NCI-H1694 (cell line): ENCODE measurements at regions not wholly inside any gene's neighbourhood (a gene's known extent, or its start where the extent isn't known, plus 50 kb on each side); places are given as distances from the start of the nearest gene placed in this dataset.
A peak's percentile ranks its signal among the peaks of the same experiment; 100 is the strongest.
"Not testable (repeated sequence)": the region's sequence is repeated elsewhere in the genome, so short reads cannot be mapped to it uniquely, and the experiment has no call there.

Experiments used
- DNase-seq: peaks from one replicate; lab custom pipeline; 2025; lab: John Stamatoyannopoulos, UW

DNA sequence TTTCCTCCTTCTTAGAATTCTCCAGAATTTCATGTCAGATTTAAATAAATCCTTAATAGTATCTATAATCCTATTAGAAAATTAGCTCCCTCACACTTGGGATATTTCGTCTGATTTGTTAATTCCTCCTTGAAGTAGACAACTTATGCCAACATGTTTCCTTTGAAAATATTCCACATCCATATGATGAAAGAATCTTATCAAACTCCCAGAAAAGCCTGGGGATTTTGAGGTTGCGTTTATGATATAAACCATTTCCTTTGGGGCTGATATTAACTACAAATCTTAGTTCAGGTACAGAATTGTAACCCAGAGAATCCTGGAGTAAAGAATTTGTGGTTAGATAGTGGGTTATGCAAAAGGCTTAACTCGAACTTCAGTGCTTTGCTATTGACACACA lies 2373.8 kb upstream of the ACO1 start:
- DNase-seq = no peak

- no peak for DNase-seq
Measured at GRCh38 chr9:30012622-30013021, 2371.8 kb upstream of the ACO1 start.

GRCh38 chr9:30015073-30015472 lies 2369.4 kb upstream of the ACO1 start:
- DNase-seq = no peak

- no peak for DNase-seq
Measured at GRCh38 chr9:30020161-30020560, 2364.3 kb upstream of the ACO1 start.

DNA sequence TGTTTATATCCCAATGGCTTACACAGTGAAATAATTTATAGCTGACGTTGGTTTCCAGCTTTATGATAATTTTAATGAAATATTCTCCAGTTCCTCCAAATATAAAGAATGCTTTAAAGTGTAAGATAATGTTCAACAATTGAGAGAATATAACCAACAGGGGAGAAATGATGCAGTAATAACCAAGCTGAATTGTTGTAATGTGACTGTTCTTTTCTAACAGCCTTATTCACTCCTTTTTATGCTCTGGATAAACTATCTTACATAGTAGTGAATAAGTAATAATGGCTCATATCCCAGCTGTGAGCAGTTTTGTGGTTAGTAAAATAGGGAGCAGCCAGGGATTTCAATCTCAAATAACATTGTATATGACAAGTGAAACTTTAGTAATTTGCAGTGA lies 2348.7 kb upstream of the ACO1 start:
- DNase-seq = no peak

- no peak for DNase-seq
Measured at GRCh38 chr9:30036558-30036957, 2347.9 kb upstream of the ACO1 start.

DNA sequence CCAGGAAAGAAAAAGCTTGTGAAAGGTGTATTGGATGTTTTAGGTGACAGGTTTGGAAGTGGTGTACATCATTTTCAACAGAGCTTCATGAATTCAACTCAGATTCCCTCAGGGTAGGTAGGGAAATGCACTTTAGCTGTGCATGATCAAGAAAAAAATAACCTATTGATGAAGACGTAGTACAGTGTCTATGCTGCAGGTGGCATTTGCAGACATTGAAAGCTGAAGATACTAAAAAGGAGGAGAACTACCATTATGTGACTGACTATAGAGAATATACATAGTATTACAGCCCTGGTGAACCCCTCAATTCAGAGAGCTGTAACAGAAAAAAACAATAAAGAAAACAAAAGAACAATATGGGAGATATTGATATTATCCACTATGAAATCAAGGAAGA lies 2344.7 kb upstream of the ACO1 start:
- no peak for DNase-seq

DNA sequence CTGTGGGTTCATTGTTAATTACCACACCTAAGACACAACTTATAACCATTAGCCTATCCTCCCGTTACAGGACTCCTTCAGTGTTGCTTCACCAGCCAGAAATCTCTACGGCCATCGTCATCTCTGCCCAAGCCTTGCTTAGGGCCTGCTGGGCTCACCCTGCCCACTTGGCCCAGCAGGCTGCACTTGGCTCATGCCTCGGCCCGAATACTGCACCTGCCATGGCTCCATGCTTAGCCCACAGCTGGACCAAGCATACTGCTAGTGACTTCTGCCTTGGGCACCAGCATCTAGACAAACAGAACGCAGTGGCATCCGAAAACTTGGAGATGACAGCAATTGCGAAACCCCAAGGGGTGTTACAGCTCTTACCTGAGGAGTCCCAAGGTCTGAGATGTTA lies 2336.0 kb upstream of the ACO1 start:
- no peak for DNase-seq

DNA sequence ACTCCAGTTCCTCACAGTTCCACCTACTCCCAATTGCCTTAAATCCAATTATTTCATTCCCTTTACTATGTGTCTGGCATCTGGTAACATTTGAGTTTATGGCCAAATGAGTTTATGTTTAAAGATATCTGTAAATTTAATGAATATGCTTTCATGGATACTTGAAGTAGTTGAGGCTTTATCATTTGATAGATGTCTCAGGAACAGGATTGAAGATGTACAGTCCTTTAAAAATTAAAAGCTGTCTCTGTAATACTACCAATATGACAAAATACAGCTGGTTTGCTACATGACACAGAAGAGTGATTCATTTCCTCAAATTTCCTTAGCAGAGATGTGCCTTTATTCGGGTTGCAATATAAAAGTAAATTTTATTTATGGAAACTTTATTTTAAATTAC lies 2326.0 kb upstream of the ACO1 start:
- DNase-seq = no peak

DNA sequence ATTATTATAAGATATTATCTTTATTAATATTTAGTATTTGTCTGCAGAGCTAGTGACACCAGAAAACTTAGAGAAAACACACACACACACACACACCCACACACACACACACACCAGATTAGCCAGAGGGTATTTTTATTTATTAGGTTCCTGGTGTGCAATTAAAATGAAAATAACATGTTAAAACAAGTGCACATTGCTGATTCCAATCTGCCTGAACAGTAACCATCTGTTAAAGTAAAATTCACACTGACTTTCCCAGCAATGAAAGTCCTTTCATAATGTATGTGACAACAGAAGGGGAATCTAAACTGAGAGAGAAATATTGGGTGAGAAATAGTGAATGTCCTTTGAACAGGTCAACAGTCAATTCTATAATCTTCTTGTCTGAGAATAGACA lies 2323.5 kb upstream of the ACO1 start:
- peak; percentile 84 for DNase-seq

DNA sequence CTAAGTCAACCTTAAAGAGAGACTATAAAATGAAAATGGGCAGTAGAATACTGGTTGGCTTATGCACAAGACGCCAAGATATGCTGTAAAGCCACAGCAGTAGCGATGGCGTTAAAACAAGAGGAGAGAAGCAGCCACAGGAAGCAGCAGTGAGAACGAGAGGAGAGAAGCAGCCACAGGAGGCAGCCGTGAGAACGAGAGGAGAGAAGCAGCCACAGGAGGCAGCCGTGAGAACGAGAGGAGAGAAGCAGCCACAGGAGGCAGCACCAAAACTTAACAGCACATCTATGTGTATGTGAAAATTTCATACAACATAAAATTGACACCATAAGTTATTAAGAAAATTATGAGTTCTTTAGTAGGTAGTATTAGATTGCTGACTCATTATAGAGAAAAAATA lies 2318.6 kb upstream of the ACO1 start:
- no peak for DNase-seq

DNA sequence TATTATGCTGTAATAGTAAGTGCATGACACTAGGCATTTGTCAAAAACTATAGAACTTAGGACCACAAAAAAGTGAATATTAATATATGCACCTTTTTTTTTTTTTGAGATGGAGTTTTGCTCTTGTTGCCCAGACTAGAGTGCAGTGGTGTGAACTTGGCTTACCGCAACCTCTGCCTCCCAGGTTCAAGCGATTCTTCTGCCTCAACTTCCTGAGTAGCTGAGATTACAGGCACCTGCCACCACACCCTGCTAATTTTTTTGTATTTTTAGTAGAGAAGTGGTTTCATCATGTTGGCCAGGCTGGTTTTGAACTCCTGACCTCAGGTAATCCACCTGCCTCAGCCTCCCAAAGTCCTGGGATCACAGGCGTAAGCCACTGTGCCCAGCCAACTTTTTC lies 2315.2 kb upstream of the ACO1 start:
- not testable (repeated sequence) for DNase-seq

- DNase-seq = no peak
Measured at GRCh38 chr9:30075022-30075421, 2309.4 kb upstream of the ACO1 start.

- DNase-seq = no peak
Measured at GRCh38 chr9:30075451-30076199, 2308.8 kb upstream of the ACO1 start.

- no peak for DNase-seq
Measured at GRCh38 chr9:30078195-30078594, 2306.2 kb upstream of the ACO1 start.

GRCh38 chr9:30089428-30089827 lies 2295.0 kb upstream of the ACO1 start:
- no peak for DNase-seq

GRCh38 chr9:30103647-30104394 lies 2280.6 kb upstream of the ACO1 start:
- DNase-seq = no peak

DNA sequence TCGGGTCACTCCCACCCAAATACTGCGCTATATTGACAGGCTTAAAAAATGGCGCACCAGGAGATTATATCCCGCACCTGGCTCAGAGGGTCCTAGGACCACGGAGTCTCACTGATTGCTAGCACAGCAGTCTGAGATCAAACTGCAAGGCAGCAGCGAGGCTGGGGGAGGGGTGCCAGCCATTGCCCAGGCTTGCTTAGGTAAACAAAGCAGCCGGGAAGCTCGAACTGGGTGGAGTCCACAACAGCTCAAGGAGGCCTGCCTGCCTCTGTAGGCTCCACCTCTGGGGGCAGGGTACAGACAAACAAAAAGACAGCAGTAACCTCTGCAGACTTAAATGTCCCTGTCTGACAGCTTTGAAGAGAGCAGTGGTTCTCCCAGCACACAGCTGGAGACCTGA lies 2277.3 kb upstream of the ACO1 start:
- not testable (repeated sequence) for DNase-seq

DNA sequence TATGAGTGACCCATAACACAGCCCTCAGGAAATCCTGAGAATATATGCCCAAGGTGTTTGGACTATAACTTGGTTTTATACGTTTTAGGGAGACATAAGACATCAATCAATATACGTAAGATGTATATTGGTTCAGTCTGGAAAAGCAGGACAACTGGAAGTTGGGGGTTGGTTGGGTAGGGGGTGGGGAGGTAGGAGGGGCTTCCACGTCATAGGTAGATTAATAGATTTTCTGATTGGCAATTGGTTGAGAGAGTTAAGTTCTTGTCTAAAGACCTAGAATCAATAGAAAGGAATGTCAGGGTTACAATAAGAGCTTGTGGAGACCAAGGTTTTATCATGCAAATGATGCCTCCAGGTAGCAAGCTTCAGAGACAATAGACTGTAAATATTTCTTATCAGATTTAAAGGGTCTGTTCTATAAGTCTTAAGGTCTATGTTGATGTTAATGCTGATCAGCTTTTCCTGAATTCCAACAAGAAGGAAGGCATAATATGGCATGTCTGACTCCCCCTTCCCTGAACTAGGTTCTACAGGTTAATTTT lies 2267.7 kb upstream of the ACO1 start:
- no peak for DNase-seq

DNA sequence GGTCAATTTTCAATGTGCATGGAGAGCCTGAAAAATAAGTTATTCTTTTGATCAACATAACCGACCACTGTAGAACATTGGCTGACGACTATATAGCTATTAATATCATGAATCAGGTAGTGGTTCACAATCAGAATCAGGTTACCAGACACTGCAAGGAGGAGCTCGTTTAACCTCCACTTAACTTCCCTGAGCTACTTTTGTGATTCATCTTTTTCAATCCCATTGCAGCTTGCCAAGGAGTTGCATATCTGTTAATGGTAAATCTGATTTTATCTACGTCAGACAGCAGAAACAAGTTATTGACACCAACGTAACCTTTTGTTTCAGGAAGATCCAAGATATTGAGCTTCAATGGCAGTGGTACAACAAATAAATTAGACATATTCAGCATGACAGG lies 2263.8 kb upstream of the ACO1 start:
- DNase-seq = no peak

- no peak for DNase-seq
Measured at GRCh38 chr9:30121611-30122010, 2262.8 kb upstream of the ACO1 start.

- DNase-seq = no peak
Measured at GRCh38 chr9:30125881-30126280, 2258.6 kb upstream of the ACO1 start.

DNA sequence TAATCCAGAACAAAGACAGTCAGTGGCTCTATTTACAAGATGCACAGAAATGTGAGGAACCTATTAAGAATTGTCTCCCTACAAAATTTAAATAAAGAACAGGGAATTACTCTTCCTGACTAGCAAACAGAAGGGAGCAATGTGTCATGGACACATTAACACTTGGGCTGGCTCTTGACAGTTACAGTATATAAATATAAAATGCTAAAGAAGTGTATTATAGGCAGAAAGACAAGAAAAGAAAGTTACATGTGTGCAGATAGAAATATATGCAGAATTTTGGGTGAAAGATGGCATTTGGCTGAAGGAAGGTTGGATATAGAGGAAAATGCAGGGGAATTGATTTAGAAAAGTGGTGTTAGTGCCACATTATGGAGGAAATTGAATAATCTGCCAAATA lies 2257.1 kb upstream of the ACO1 start:
- DNase-seq = no peak
